ENCODE measurements at regions not wholly inside any gene's neighbourhood (a gene's known extent, or its start where the extent isn't known, plus 50 kb on each side); places are given as distances from the start of the nearest gene placed in this dataset.
A peak's percentile ranks its signal among the peaks of the same experiment; 100 is the strongest.
"Not testable (repeated sequence)": the region's sequence is repeated elsewhere in the genome, so short reads cannot be mapped to it uniquely, and the experiment has no call there.

DNA sequence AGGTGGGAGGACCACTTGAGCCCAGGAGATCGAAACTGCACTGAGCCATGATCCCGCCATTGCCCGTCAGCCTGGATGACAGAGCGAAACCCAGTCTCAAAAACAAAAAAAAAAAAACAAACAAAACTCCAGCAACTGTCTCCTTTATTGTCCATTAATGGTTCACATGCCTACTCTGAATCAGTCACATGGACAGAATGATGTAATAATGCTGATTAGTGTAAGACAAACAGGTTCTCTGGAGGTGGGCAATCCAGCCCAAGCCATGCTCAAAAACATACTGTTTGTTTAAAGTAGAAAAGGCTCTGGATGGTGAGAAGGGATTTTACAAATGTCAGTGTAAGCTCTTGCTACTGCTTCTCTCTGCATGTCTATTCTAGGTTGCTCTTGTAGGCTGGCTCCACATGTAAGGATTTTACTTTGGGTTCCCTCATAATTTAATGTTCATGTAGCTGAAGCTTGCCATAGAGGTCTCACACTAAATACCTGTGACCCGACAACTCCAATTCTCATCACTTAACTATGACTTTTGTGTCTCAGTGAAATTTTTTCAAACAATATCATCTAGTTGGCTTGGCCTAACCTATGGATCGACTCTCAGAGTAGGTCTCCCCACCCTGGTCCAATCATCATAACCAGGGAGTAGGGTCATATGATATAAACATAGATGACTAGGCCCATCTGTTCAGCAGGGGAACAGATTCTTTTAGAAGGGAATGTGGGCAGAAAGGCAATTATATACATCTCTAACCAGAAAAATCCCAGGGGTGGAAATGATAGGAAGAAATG is 83.9 kb upstream of the SLC39A10 start:
- DNase-seq = no peak

DNA sequence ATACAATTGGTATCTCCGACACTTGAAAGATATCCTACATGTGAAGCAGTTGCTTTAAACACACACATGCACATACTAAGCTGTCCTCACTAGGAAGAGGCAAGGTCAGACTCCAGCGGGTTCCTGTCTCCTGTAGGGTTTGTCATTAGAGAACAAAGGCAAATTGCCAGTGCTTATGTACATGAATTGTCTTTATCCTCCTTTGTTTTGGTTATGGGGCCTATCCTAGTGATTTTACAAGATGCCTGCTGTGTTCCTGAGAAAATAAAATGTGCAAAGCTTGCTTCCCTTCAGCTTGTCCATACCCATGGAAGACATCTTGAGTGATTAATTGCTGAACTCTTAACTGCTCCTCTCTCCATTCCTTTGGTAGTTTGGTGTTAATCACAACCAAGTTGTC is 86.7 kb upstream of the SLC39A10 start:
- no peak for DNase-seq

DNA sequence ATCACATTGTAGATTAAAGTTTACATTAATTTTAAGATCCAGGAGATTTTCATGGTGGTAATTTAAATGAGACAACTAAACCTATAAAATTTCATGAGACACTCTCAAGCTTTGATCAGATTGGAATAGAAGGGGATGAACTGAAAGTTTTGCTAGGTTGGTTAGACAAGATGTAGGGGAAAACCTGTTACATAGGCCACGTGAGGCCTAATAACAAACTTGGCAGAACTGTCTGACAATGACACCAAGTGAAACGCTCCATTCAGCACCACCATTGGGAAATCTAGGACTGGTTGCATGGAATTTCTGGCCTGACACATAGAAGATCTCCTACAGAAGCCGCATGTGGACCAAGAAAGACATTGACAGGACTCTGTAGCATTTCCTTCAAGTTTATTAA is 87.8 kb upstream of the SLC39A10 start:
- no peak for DNase-seq

GRCh38 chr2:195564625-195565135 is 92.3 kb upstream of the SLC39A10 start:
- not testable (repeated sequence) for DNase-seq

DNA sequence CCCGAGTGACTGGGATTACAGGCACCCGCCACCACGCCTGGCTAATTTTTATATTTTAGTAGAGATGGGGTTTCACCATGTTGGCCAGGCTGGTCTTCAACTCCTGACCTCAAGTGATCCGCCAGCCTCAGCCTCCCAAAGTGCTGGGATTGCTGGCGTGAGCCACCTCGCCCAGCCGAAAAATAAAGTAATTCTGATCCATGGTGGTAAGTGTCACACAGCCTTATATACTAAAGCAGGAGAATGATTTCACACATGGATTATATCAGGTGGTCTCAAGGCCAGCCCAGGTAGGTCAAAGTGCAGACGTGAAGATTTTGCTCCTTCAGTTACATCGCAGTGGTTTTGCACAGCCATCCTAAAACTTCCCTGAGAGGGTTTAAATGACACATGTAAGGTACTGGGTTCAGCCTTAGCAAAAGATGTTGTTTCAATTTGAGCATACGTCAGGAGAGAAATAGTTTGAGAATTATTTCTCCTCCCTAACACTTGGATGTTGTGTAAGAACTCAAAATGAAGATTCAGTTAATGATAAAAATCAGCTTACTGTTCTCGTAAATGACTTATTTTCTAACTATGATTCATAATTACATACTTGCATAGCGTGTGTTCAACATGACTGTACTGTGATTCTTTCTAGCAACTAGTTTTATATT is 93.0 kb upstream of the SLC39A10 start:
- DNase-seq = peak in 1 of 3 donors; percentile 78

GRCh38 chr2:195562570-195563566 is 94.2 kb upstream of the SLC39A10 start:
- no peak for DNase-seq

DNA sequence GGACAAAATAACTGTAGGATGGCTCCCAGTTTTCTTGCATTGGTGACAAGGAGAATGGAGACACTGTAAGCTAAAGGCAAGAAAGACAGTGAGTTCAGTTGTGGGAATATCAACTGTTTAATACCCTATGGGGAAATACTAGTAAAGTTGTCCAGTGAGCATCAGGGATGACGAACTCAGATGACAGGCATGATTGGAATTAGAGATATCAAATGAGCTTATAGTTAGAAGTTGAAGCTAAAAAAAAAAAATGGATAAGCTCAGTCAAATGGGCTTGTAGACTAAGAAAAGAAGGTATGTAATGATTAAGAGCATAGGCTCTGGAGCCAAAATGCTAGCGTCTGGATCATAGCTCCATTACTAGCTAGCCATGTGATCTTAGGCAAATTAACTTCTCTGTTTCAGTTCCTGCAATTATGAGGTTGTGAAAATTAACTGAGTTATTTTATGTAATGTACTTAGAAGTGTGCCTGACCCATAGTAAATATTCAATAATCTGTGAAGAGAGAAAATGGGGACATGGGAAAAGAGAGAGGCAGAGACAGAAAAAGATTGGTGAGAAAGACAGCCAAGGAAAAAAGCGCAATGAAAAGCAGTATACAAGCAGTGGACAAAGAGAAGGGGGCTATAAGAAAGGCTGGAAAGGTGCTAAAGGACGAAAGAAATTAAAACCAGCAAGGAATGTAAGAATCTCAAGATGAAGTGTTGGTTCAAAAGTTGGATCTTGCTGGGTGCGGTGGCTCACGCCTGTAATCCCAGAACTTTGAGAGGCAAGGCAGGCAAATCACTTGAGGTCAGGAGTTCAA is 95.7 kb upstream of the SLC39A10 start:
- peak in 1 of 3 donors; percentile 92 for DNase-seq

DNA sequence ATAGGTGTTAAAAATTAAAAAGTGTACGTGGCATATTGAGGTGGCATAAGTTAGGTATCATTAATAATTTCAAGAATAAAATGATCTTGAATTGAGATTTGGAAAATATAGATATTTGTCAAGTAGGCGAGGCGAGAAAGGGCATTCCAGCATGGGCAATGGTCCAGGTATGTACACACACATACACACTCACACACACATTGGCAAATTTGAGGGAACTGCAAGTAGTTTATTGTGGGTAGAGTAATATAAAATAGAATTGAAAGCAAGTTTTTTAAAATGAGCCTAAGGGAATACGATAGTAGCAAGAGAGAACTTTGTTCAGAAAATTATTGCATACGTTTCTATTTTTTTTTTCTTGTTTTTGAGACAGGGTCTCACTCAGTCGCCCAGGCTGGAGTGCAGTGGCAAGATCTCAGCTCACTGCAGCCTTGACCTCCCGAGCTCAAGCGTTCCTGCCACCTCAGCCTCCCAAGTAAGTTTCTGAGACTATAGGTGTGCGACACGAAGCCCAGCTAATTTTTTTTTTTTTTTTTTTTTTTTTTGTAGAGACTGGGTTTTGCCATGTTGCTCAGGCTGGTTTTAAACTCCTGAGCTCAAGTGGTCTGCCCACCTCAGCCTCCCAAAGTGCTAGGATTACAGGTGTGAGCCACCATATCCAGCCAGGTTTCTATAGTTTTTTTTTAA is 96.7 kb upstream of the SLC39A10 start:
- DNase-seq = no peak

GRCh38 chr2:195559431-195559914 is 97.6 kb upstream of the SLC39A10 start:
- DNase-seq = peak; percentile 16 to 72 (median 40)

DNA sequence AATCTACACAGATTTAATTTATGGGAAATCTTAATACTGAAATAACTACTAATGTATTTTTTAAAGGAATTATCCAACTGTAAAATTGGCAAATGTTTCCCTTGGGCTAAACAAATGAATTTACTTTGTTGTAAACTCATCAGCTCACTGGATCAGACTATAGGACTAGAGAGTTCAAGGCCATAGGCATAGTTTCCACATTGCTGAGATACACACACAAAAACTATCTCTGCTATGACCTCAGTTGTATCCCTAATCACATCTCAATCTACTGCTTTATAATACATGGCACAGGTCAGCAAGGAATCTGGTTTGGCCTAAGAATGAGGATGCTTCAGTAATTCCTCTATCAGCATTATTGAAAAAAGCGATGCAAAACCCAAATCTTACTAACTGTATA is 101.1 kb upstream of the SLC39A10 start:
- no peak for DNase-seq

- DNase-seq = no peak
Measured at GRCh38 chr2:195552581-195552980, 104.4 kb upstream of the SLC39A10 start.

- no peak for DNase-seq
Measured at GRCh38 chr2:195548198-195548940, 108.7 kb upstream of the SLC39A10 start.

GRCh38 chr2:195547268-195547840 is 109.7 kb upstream of the SLC39A10 start:
- DNase-seq = not testable (repeated sequence)

GRCh38 chr2:195545811-195546210 is 111.2 kb upstream of the SLC39A10 start:
- DNase-seq = no peak

DNA sequence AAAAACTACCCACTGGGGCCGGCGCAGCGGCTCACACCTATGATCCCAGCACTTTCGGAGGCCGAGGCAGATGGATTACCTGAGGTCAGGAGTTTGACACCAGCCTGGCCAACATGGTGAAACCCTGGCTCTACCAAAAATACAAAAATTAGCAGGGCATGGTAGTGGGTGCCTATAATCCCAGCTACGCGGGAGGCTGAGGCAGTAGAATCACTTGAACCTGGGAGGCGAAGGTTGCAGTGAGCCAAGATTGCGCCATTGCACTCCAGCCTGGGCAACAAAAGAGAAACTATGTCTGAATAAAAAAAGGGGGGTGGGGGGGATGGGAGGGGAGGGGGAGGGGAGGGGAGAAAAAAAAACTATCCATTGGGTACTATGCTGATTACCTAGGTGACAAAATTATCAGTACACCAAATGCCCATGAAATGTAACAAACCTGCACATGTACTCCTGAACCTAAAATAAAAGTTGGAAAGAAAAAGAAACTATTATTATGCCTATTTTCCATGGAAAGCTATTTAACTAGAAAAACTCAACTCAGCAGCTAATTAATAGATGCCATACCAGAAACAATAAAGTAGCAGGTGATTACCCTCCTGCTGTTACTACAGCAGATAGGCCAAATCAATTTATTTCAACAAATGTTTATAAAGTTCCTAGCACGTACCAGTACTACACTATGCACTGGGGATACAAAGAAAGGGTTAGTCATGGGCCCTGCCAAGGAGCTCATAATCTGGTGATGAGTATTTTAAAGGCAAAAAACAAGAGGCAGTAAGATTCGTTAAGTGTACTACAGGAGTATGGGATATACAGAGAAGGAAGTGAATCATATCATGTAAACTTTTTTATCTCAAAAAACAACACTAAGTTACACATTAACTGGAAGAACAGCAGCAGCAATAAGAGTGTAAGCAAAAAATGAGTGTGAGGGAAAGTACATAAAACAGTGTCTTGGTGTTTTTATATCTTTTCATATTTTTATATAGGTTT is 112.8 kb upstream of the SLC39A10 start:
- DNase-seq = no peak

GRCh38 chr2:195543063-195543462 is 114.0 kb upstream of the SLC39A10 start:
- DNase-seq = no peak

DNA sequence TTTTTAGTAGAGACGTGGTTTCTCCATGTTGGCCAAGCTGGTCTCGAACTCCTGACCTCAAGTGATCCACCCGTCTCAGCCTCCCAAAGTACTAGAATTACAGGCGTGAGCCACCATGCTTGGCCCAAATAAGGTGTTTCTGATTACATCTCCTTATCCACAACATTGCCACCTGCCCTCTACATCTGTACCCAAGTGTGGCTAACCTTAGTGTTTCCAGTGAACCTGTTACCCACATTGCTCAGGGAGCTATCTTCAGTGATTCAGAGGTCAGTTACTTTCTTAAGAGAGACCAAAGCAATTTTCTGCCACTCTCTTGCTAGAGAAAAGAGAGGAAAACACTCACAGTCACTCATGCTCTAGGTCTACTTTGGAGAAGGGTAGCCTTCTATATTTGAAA is 115.0 kb upstream of the SLC39A10 start:
- DNase-seq = no peak

DNA sequence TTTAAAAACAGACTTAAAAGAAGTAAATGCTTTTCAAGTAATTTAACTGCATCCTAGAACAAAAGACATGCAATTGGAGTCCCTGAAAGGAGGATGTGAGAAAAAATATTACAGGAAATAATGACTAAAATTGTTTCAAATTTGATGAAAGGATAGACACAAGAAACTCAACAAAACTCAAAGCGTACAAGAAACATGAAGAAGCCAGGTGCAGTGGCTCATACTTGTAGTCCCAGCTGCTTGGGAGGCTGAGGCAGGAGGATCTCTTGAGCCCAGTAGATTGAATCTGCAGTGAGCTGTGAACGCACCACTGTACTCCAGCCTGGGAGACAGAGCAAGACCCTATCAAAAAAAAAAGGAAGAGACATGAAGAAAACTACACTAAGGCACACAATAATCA is 118.1 kb upstream of the SLC39A10 start:
- no peak for DNase-seq
